Hindlimb muscle (tissue), 1 donor: ENCODE measurements at regions not wholly inside any gene's neighbourhood (a gene's known extent, or its start where the extent isn't known, plus 50 kb on each side); places are given as distances from the start of the nearest gene placed in this dataset.

Experiments
- DNase-seq: peaks from one replicate; pipeline ENCODE4 v3.0.0-alpha.2; 2013

DNA sequence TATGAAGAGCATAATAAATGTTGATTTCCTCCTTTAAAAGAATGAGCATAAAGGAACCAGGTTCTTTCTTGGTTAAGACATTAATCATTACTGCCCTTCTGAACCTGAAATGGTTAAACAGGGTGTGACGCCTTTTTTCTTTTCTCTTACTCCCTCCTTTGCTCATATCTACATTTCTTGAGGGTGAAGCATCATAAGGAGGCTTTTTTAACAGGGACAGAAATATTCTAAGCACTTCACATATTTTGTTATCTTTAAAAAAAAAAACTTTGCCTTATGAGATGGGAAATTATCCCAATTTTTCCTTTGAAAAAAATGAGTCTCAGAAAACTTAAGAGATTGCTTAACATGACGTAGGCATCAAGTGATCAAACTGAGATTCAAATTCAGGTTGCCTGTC lies 1036.3 kb upstream of the TENM4 start:
- no peak for DNase-seq

DNA sequence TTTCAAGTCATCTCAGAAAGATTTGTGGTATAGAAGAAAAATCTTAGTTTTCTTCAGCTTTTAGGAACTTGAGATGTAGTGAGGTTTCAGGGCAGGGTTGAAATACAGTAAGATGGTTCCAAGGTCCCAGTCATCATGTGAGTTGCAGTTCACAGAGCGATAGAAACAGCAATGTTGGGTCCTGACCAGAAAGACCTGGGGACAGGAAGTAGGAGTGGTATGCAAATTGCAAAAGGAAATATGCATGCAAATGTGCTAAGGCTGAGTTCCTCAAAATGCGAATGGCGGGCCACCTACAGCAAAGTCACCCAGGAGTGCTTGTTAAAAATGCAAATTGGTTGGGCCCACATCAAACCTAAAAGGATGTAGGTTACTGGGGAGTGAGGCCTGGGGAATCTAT lies 1032.7 kb upstream of the TENM4 start:
- DNase-seq: no peak

DNA sequence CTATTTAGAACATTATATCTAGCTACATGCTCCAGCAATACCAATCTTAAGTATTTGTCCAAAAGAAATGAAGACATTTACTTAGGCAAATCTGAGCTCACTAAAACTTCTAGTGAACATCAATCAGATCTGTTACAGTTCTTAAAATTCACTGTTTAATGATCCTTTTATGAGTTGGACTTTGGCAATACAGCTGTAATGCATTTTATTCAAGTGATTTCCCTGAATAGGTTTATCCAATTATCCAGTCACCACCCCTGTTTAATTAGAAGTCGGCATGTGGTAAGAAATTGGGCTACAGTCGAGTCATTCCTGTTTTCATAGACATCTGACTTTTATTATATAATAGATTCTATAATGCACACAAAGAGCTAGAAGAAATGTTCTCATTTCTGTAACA lies 1029.0 kb upstream of the TENM4 start:
- no peak for DNase-seq

DNA sequence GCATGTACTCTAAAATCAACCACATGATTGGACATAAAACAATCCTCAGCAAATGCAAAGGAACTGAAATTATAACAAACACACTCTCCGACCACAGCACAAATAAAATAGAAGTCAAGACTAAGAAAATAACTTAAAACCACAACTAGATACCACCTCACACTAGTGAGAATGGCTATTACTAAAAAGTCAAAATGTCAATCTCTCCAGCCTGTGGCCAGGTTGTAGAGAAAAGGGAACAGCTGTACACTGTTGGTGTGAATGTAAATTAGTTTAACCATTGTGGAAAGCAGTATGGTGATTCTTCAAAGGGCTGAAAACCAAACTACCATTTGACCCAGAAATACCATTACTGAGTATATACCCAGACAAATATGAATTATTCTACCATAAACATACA lies 1025.7 kb upstream of the TENM4 start:
- DNase-seq: no peak

DNA sequence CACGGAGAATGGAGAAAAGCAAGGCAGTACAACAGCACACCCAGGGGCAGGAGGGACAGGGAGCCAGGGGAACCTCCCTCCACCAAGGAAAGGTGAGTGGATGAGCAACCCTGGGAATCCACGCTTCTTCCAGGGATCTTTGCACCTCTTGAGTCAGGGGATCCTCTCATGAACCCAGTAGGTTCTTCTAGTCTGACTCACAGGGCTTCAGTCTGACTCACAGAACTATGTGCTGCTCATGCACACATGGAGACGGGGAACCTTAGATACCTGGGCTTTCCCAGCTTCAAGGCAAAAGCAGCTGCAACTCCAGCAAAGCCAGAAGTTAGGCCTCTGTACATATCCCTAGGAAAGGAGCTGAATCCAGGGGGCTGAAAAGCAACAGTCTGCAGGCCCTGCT lies 1021.4 kb upstream of the TENM4 start:
- DNase-seq: no peak

DNA sequence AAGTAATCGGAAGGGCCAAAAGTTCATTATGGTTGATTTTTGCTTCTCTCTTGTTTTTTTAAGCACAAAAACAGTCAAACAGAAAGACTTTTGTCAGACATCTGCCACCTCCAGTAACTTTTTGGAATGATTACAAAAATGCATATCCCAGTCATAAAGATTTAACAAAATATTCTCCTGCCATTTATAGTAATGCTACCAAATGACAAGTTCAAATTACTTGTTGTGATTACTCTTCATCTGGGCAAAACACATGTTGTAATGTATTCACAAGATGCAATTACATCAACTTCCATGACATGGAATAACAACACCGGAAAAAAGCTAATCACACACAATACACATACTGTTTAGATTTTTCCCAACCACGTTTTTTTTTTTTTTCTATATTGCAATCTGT lies 1017.5 kb upstream of the TENM4 start:
- DNase-seq: no peak

DNA sequence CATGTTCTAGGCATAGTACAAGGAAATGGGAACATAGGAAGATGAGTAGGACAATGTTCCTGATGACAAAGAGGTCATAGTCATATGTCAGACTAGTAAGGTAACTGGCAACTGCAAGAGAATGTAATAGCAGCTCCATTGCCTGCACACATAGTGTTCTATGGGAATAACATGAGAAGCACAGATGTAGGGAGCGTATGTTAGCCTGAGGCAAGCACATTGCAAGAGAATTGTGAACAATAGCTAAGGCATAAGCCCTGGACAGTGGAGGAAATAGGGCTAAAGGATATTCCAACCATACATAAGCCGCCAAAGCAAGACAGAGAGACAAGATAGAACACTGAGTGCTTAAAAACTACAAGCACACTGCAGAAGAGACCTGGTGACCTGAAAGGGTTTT lies 1017.0 kb upstream of the TENM4 start:
- DNase-seq: no peak

DNA sequence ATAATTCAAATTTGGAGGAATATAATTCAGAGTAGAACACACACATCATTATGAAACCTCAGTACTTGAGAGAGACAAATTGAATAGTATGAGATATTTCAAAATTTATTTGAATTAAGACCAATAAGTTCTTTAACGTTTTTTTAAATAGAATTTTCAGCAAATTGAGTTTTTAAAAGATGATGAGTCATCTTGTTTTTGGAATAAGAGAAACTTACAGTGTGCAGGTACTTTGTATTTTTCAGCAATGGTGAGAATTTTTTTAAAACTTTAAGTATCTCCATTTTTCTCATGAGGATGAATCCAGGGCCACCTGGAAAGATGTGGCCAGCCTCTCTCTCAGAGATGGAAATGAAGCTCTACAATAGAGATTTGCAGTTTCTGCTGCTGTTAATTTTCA lies 1015.0 kb upstream of the TENM4 start:
- no peak for DNase-seq

DNA sequence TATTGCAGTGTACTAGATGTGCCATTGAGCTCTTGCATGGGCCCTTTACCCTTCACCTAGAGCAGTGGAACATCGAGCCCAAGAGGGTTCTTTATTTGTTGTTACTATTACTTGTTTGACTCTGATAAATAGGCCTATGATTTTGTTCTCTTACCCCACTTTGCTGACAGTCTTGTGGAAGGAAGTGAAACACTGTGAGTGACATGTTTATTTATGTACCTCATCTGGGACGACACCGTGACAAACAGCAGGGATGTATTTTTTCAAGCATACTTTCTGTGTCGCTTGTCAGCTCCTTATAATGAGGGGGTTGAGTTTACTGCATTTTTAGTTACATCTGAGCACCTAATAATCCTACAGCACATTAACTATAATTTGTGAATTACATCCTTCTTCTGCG lies 1010.3 kb upstream of the TENM4 start:
- no peak for DNase-seq

DNA sequence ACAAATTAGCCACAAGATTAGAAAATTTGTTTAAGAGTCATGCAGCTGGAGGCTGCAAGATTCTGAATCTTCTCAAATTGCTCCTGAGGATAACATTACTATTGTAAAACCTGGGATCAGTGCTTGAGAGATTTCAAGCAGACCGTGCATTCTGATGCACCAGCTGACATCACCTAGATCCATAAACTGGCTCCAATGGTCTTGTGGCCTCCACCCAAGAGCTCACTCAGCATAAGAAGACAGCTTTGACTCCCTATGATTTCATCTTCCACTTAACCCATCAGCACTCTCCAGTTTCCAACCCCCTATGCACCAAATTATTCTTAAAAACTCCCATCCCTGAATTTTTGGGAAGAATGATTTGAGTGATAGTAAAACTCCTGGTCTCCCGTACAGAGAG lies 1007.9 kb upstream of the TENM4 start:
- no peak for DNase-seq

DNA sequence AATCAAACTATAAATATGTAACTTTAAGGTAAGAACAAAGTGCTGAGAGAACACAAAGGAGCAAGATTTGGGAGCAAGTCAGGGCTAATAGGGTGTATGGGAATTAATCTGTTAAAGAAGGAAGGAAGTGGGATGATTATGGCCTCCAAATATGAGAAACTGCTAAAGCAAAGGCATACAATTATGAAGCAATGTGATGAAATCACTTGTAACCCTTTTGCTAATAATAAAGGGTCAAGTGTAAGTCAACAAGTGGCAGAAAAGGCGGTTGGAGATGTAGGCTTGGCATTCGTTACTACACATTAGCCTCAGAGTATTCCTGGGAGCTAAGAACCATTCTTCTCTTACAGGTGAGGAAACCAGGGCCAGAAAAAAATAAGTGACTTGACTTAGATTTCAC lies 1002.3 kb upstream of the TENM4 start:
- DNase-seq: no peak

DNA sequence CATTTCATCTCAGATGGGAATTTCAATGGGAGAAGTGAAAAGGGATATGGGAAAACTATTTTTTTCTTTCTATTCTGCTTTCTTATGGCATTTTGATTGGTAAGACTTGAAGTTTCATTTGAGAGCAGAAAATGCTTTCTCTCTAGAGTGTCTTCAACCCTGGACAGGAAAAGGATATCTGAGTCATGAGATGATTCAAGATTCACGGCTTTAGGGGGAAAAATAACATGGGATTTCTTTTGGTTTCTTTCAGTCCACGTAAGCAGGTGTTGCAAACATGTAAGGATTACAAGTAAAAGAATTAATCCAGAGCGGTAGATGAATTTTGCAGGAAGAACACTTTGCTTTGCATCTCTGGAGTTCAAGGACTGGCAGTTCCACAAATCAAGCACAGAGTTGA lies 1001.0 kb upstream of the TENM4 start:
- DNase-seq: no peak

DNA sequence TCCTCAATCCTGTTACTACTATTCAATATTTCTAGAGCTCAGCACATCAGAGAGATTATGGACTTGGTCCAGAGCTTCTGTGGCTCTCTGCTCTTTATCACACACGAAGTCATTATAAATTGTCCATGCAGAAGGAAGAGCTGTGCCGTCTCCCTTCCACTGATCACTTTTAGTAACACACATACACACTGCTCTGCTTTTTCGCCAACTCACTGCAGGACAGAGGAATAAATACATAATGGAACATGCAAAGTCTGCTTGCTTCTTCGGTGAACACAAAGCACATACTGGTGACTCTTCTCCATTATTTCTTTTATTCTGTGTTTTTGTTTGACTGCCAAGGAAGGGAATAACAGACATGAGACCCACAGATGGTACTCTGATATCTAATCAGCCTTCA lies 1000.0 kb upstream of the TENM4 start:
- DNase-seq: no peak

DNA sequence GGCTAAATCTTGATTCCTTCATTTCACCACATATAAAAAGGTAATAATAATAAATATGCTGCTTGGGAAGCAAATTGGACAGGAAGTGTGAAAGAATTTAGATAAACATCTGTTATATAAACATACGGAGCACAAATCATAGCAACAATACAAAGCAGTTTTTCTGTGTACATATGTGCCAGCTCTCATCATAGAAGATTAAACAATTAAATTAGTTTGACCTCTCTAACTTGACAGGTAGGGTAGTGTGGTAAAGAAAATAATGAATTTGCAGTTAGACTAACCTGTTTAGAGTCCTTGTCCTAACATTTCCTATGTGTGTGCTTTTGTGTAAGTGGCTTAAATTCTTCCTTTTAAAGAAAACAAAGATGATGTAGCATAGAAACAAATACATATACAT lies 995.7 kb upstream of the TENM4 start:
- no peak for DNase-seq

DNA sequence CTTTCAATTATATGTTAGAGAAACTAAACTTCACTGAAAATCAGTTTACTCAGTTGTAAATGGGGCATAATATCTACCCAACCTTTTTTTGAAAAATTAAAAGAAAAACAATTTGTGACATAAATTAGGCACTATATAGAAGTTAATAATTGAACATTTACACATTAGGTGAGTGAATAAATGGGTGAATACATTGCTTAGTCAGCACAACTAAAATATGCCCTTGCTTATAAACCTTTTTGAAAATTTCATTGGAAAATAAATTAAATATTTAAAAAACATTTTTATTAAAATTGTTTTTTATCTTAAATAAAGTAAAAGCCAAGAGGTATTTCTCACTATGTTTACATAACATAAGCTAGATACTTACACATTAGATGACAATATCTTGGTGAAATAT lies 994.5 kb upstream of the TENM4 start:
- no peak for DNase-seq

DNA sequence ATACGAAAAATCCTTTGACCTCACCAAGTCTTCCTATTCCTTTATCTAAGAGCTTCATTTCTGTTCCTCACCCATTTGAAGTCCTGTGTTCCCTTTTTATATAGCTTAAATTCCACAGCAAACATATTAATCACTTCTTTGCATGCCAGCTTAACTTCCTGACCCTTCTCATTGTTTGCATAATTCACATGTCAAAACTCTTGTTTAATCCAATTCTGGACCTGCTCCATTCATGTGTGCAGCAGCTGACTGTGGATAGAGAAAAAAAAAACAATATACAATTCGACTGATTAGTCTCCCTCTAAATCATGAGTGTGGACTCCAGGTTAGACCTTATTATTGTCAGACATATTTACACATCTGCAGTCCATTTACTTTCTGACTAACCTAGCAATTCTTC lies 991.2 kb upstream of the TENM4 start:
- DNase-seq: no peak

DNA sequence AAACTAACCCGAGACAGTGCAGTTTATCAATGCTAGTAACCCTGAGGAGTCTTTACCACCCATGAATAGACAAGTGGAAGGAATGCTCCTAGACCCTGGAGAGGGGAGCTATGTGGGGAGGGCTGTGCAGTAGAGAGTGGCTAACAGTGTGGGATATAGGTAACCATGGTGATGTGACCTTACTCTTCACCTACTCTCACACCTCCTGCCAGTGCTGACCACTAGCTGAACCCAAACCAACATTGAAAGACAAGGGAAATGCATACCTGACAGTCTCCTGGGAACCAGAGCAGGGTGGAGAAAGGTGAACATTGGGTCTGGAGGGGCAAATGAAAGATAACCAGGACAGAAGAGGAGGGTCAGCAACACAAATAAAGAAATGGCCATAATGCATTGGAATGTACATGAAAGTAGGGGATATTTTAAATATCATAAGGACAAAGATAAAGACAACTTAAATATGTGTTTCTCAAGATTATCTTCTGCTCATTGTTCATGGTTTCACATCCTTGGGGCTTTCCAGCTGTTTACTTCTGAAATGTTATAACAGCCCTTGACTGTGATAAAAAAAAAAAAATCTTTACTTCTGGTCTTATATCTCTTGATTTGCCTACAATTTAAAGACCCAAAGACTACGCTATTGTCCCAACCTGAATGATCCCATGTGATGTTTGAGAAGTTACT lies 983.3 kb upstream of the TENM4 start:
- no peak for DNase-seq

DNA sequence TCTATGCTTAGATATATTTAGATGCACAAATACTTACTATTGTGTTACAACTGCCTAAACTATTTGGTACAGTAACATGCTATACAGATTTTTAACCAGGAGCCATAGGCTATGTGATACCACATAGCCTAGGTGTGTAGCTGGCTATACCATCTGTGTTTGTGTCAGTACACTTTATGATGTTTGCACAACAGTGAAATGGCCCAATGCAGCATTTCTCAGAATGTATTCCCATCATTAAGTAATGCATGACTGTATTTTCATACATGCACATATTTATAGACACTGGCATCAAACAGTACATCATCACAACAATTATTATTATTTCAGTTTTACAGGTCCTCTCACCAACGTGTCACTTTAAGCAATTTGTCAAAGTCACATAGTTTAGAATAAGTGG lies 979.5 kb upstream of the TENM4 start:
- no peak for DNase-seq

DNA sequence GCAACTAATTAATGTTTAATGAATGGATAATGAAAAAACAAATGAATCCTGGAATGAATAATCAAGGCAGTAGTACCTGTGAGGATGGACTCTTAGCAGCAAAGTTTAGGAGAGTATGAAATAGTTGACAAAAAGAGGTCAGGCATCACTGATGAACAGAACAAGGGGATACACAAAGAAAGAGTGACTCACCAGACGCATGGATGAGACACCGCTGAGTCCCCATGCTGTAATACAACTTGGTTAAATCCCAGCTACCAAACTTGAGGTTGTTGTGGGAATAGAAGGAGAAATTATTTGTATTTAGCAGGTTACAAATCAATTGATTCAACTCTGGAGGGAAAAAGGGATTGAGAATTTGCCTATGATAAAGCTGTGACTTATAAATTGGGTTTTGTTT lies 976.9 kb upstream of the TENM4 start:
- no peak for DNase-seq

DNA sequence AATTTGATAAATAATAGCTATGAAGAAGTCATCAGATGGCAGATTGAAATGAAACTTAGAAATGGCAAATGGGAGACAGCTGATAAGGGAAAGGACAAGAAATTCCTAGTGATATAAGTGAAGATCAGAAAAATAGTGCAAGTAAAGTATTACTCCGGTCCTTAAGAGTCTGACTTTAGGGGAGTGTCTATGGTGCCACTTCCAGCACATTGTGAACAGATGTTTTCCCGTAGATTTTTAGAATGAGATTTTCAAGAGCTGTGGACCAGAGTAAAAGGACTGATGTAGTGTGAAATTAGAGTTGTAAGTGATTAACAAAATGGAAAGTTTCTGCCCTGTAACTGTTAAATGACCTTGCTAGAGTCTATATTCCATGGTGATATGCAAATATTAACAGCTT lies 974.8 kb upstream of the TENM4 start:
- no peak for DNase-seq

DNA sequence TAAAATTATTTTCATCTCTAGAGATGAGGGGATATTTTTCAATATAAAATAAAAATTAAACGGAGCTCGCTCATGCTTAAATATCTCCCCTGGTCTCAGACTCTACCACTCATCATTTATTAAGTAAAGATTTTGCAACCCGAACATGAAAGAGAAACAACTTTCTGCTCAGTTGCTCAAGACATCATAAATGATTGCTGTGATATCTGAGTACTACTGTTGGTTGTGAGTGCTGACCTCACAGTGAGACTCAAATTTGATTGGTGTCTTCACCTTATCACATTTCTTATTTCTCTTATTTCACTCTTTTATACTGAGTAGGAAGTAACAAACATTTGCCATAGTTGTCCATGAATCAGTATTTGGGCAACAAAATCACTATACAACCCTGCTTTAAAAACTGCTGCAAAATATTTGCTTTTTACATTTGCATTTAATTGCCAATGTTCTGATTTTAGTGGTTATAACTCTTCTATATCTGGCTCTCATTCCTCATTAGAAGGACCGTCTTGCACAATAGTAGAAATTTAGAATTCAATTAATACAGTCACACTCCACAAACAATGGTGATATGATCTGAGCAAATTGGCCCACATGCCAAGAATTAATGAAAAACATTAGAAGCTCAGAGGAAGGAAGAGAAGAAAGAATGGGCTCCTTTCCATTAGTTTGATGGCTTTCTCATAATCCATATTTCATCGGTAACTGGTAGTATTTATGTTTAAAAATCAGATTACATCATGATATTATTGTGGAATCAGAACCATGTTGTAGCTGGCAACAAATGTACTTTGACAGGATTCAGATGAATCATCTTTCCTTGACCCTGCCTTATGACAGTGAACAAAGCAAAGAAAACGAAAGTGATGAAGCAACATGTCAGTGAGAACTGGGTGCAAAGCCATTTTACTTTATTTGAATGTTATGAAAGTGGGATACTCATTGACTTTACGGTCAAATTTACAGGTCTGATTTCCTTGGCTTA lies 973.6 kb upstream of the TENM4 start:
- DNase-seq: no peak

DNA sequence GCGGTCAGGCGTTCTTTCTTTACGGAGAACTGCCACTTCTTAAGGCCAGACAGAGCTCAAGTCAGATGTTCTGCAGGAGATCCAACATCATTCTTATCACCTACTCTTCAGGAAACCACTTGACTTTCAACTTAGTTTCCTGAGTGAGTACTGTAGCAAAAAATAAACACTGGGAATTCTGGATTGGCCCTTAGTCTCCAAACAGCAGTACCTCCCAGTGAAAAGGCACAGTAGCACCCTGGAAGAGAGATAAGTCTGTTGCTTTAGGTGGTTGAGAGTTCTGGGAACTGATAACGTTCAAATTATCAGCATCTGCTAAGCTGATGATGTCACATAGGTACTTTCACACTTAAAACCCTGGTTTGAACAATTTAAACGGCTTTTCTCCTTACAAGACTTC lies 971.8 kb upstream of the TENM4 start:
- no peak for DNase-seq

DNA sequence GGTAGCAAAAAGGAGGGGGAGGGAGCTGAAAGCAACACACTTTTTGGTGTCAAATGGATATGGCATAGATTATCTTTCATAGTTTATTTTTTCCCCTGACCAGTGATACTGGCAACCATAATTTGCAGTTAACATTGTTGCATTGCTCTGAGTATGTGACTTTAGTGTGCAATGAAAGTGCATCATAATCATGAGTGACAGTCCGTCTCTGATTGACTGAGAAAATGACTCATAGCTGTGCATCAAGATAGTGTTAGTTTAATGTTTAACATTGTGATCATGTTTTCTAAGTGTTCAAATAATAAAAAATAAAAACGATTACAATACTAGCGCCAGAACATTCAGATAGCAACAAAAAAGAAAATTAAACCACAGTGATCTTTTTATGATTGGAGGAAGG lies 952.4 kb upstream of the TENM4 start:
- DNase-seq: no peak

DNA sequence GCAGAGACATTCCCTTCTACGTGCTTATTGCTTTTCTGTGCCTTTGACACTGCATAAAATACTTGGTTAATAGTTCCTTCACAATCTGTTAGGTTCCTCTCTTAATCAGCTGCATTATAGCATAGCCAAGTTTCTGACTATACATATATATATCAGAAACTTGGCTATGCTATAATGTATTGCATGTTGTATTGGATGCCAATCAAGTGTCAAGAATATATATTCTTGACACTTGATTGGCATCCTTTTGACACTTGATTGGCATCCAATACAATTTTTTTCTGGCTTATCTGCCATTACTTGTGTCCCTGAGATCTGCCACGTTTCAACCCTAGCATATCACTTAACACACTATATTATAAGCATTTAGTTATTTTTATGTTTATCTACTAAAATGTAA lies 949.7 kb upstream of the TENM4 start:
- DNase-seq: no peak
